Ishikawa (cell line): ENCODE measurements at regions not wholly inside any gene's neighbourhood (a gene's known extent, or its start where the extent isn't known, plus 50 kb on each side); places are given as distances from the start of the nearest gene placed in this dataset.

Experiments
- CEBPB ChIP-seq: IDR thresholded peaks from 2 replicates; pipeline ENCODE4 v1.6.1; 2012
- CREB1 ChIP-seq: IDR thresholded peaks from 2 replicates; pipeline ENCODE4 v1.6.1; 2012; ENCODE audit warnings: low read depth
- EGR1 ChIP-seq: IDR thresholded peaks from 2 replicates; pipeline ENCODE4 v1.6.1; 2012
- EP300 ChIP-seq: IDR thresholded peaks from 2 replicates; pipeline ENCODE4 v1.6.1; 2012; ENCODE audit warnings: borderline replicate concordance
- FOXM1 ChIP-seq: IDR thresholded peaks from 2 replicates; pipeline ENCODE4 v1.6.1; 2012; ENCODE audit warnings: low read depth, borderline replicate concordance
- MAX ChIP-seq: IDR thresholded peaks from 2 replicates; pipeline ENCODE4 v1.6.1; 2012
- NFIC ChIP-seq: IDR thresholded peaks from 2 replicates; pipeline ENCODE4 v1.6.1; 2012
- RAD21 ChIP-seq: IDR thresholded peaks from 2 replicates; pipeline ENCODE4 v1.6.1; 2012; ENCODE audit warnings: low read depth
- REST ChIP-seq: IDR thresholded peaks from 2 replicates; pipeline ENCODE4 v1.6.1; 2012; ENCODE audit warnings: low read depth, mild to moderate bottlenecking
- TAF1 ChIP-seq: IDR thresholded peaks from 2 replicates; pipeline ENCODE4 v1.6.1; 2012; ENCODE audit warnings: low read depth, mild to moderate bottlenecking
- TCF12 ChIP-seq: IDR thresholded peaks from 2 replicates; pipeline ENCODE4 v1.6.1; 2012; ENCODE audit warnings: low read depth
- TEAD4 ChIP-seq: IDR thresholded peaks from 2 replicates; pipeline ENCODE4 v1.6.1; 2012
- USF1 ChIP-seq: IDR thresholded peaks from 2 replicates; pipeline ENCODE4 v1.6.1; 2012
- YY1 ChIP-seq: IDR thresholded peaks from 2 replicates; pipeline ENCODE4 v1.6.1; 2012; ENCODE audit warnings: low read depth
- ZBTB7A ChIP-seq: IDR thresholded peaks from 2 replicates; pipeline ENCODE4 v1.6.1; 2012; ENCODE audit warnings: low read depth

DNA sequence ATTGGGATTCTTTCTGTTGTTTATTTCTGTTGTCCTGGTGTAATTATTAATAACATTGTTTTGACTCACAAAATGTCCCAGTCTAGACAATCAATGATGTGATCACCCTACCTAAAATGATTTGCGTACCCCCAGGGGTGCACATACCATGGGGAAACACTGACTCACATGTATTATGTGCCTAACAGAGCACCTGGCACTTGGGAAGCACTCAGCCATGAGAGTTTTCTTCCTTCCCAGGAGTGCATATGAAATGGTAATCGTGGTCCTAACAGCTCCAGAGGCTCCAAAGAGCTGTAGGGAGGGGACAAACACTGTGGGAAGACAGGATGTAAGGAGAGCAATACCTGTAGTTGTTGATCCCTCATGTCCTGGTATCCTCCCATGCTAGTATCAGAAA lies 187.8 kb upstream of the ERBB4 start:
- TF ChIP-seq EP300 (no peak), TEAD4 (no peak), CEBPB (no peak), CREB1 (no peak), ZBTB7A (no peak), NFIC (no peak)

DNA sequence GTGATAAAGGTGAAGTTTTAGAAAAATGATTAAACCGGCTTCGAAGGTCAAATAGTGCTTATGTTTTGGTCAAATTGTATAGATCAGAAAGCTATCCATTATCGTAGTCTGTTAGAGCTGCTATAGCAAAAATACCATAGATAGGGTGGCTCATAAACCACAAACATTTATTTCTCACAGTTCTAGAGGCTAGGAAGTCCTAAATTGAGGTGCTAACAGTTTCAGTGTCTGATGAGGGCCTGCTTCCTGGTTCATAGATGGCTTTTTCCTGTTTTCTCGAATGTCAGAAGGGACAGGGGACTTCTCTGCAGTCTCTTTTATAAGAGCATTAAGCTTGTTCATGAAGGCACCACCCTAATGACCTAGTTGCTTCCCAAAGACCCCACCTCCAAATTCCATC lies 186.6 kb upstream of the ERBB4 start:
- TF ChIP-seq EGR1 (no peak), CEBPB (no peak), CREB1 (no peak), USF1 (no peak), MAX (no peak), YY1 (no peak)

- TF ChIP-seq TAF1 (no peak), FOXM1 (no peak), EP300 (no peak), REST (no peak), USF1 (no peak), EGR1 (no peak), CREB1 (no peak), RAD21 (no peak), MAX (no peak), CEBPB (no peak), NFIC (no peak), YY1 (no peak), TEAD4 (no peak), TCF12 (no peak), ZBTB7A (no peak)
Observed at GRCh38 chr2:212723226-212723625, 184.6 kb upstream of the ERBB4 start.

DNA sequence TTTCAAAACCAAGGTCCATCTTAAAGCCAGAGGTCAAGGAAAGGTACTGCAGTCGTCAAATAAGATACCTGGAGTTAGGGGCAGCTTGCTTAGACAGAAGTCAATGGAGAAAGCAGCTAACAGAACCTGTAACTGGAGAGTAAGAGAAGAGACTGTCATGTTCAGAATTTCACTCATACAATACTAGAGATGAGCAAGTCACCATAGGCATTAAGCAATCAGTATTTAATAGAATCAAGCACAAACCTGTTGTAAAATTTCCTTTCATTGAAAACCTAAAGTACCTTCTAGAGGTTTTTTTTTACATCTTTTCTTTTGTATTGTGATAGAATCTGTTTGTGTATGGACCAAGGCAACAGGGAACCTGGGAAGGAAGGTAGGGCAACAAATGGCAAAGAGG lies 183.4 kb upstream of the ERBB4 start:
- TF ChIP-seq NFIC: no peak
- no peak for TF ChIP-seq REST
- TF ChIP-seq ZBTB7A: no peak
- TF ChIP-seq TCF12: no peak
- no peak for TF ChIP-seq MAX
- no peak for TF ChIP-seq TAF1
- TF ChIP-seq USF1: no peak
- TF ChIP-seq RAD21: no peak
- TF ChIP-seq EGR1: no peak
- TF ChIP-seq CREB1: no peak
- no peak for TF ChIP-seq TEAD4
- TF ChIP-seq CEBPB: no peak
- no peak for TF ChIP-seq EP300
- TF ChIP-seq FOXM1: no peak
- no peak for TF ChIP-seq YY1

DNA sequence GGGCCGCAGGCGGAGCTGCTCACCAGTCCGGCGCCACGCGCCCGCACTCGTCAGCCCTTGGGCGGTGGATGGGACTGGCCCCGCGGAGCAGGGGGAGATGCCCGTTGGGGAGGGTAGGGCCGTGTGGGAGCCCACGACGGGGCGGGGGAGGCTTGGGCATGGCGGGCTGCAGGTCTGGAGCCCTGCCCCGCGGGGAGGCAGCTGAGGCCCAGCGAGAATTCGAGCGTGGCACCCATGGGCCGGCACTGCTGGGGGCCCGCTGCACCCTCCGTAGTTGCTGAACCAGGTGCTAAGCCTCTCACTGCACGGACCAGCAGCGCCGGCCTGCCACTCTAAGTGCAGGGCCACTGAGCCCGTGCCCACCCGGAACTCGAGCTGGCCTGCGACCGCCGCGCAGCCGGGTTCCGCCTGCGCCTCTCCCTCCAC lies 182.4 kb upstream of the ERBB4 start:
- TF ChIP-seq NFIC (no peak), REST (no peak), EP300 (no peak), EGR1 (no peak)
